ENCODE measurements at regions not wholly inside any gene's neighbourhood (a gene's known extent, or its start where the extent isn't known, plus 50 kb on each side); places are given as distances from the start of the nearest gene placed in this dataset.
"Not testable (repeated sequence)": the region's sequence is repeated elsewhere in the genome, so short reads cannot be mapped to it uniquely, and the experiment has no call there.

GRCh38 chr3:17836919-17837318 is 94.5 kb upstream of the TBC1D5 start:
- DNase-seq (ENCODE audit: low read depth) = no peak

GRCh38 chr3:17836092-17836491 is 93.7 kb upstream of the TBC1D5 start:
- no peak for DNase-seq (ENCODE audit: low read depth)

GRCh38 chr3:17833786-17834559 is 91.5 kb upstream of the TBC1D5 start:
- DNase-seq (ENCODE audit: low read depth) = no peak

GRCh38 chr3:17832016-17832415 is 89.6 kb upstream of the TBC1D5 start:
- DNase-seq (ENCODE audit: low read depth) = no peak

GRCh38 chr3:17831366-17831765 is 88.9 kb upstream of the TBC1D5 start:
- no peak for DNase-seq (ENCODE audit: low read depth)

- no peak for DNase-seq (ENCODE audit: low read depth)
These were observed 88.4 kb upstream of the TBC1D5 start for GRCh38 chr3:17830788-17831187.

GRCh38 chr3:17828388-17828787 is 86.0 kb upstream of the TBC1D5 start:
- DNase-seq (ENCODE audit: low read depth) = no peak

- DNase-seq (ENCODE audit: low read depth) = no peak
These were observed 82.9 kb upstream of the TBC1D5 start for GRCh38 chr3:17825298-17825697.

GRCh38 chr3:17823816-17824215 is 81.4 kb upstream of the TBC1D5 start:
- no peak for DNase-seq (ENCODE audit: low read depth)

- no peak for DNase-seq (ENCODE audit: low read depth)
These were observed 80.6 kb upstream of the TBC1D5 start for GRCh38 chr3:17823036-17823435.

GRCh38 chr3:17820704-17821103 is 78.3 kb upstream of the TBC1D5 start:
- DNase-seq (ENCODE audit: low read depth) = no peak

- DNase-seq (ENCODE audit: low read depth) = no peak
These were observed 77.8 kb upstream of the TBC1D5 start for GRCh38 chr3:17820275-17820674.

GRCh38 chr3:17817973-17818372 is 75.5 kb upstream of the TBC1D5 start:
- not testable (repeated sequence) for DNase-seq (ENCODE audit: low read depth)

- no peak for DNase-seq (ENCODE audit: low read depth)
These were observed 75.1 kb upstream of the TBC1D5 start for GRCh38 chr3:17817545-17817944.

GRCh38 chr3:17816839-17817238 is 74.4 kb upstream of the TBC1D5 start:
- not testable (repeated sequence) for DNase-seq (ENCODE audit: low read depth)

GRCh38 chr3:17812328-17812727 is 69.9 kb upstream of the TBC1D5 start:
- not testable (repeated sequence) for DNase-seq (ENCODE audit: low read depth)

GRCh38 chr3:17811646-17812045 is 69.2 kb upstream of the TBC1D5 start:
- DNase-seq (ENCODE audit: low read depth) = no peak

- DNase-seq (ENCODE audit: low read depth) = no peak
These were observed 68.3 kb upstream of the TBC1D5 start for GRCh38 chr3:17810759-17811158.

GRCh38 chr3:17808994-17809393 is 66.6 kb upstream of the TBC1D5 start:
- no peak for DNase-seq (ENCODE audit: low read depth)

GRCh38 chr3:17806876-17807275 is 64.4 kb upstream of the TBC1D5 start:
- no peak for DNase-seq (ENCODE audit: low read depth)

GRCh38 chr3:17806201-17806600 is 63.8 kb upstream of the TBC1D5 start:
- no peak for DNase-seq (ENCODE audit: low read depth)

- no peak for DNase-seq (ENCODE audit: low read depth)
These were observed 63.1 kb upstream of the TBC1D5 start for GRCh38 chr3:17805461-17805940.

- no peak for DNase-seq (ENCODE audit: low read depth)
These were observed 60.5 kb upstream of the TBC1D5 start for GRCh38 chr3:17802950-17803349.

GRCh38 chr3:17801131-17801530 is 58.7 kb upstream of the TBC1D5 start:
- DNase-seq (ENCODE audit: low read depth) = no peak
